Transverse colon (tissue), 4 donors: ENCODE measurements at regions not wholly inside any gene's neighbourhood (a gene's known extent, or its start where the extent isn't known, plus 50 kb on each side); places are given as distances from the start of the nearest gene placed in this dataset.

Source experiments
- POLR2AphosphoS5 ChIP-seq, 3 donors: sonication (generic); formaldehyde crosslinking; IDR thresholded peaks; one replicate each; pipeline ENCODE4 v1.6.1; 2016; ENCODE audit warnings: antibody characterized with exemption in 3 of 3
- TF ChIP-seq, protein P1 (sequence below), 5 experiments: fragments of 200-600 bp in 3 of 5; fragments of 450-650 bp in 2 of 5; sonication (generic) in 3 of 5; IDR thresholded peaks; 1 replicate in 2 of 5; 2 replicates in 3 of 5; pipeline ENCODE4 v1.5.1; 2016 to 2017; ENCODE audit warnings: antibody characterized with exemption in 5 of 5, inconsistent platforms in 3 of 5, mild to moderate bottlenecking in 2 of 5, moderate library complexity in 1 of 5

DNA sequence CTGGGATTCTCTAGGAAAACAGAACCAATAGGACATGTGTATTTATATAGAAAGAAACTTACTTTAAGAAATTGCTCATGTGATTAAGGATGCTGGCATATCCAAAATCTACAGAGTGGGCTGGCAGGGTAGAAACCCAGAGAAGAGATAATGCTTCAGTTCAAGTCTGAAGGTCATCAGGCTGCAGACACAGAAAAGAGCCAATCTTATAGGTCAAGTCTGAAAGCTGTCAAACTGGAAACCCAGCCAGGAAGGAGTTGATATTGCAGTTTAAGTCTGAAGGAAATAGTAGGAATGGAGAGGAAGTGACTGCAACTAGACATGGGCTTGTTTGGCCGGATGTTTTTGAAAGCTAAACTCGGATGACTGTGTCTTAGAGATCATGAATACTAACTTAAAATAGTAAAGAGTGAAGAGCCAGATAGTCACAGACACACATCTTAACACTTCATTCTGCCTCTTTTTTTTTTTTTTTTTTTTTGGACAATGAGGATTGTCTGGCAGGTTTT, 125.3 kb upstream of the GPC6 start:
- TF ChIP-seq, protein P1, sequence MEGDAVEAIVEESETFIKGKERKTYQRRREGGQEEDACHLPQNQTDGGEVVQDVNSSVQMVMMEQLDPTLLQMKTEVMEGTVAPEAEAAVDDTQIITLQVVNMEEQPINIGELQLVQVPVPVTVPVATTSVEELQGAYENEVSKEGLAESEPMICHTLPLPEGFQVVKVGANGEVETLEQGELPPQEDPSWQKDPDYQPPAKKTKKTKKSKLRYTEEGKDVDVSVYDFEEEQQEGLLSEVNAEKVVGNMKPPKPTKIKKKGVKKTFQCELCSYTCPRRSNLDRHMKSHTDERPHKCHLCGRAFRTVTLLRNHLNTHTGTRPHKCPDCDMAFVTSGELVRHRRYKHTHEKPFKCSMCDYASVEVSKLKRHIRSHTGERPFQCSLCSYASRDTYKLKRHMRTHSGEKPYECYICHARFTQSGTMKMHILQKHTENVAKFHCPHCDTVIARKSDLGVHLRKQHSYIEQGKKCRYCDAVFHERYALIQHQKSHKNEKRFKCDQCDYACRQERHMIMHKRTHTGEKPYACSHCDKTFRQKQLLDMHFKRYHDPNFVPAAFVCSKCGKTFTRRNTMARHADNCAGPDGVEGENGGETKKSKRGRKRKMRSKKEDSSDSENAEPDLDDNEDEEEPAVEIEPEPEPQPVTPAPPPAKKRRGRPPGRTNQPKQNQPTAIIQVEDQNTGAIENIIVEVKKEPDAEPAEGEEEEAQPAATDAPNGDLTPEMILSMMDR (IDR thresholded peaks at IDR 0.05), result no peak
- TF ChIP-seq POLR2AphosphoS5 (IDR thresholded peaks at IDR 0.05), result no peak
